ENCODE measurements at regions not wholly inside any gene's neighbourhood (a gene's known extent, or its start where the extent isn't known, plus 50 kb on each side); places are given as distances from the start of the nearest gene placed in this dataset.

- Mint-ChIP-seq H3K9me3 (no peaks in the 10 kb centered on the region), H3K4me3 (no peak overlapping the region), H3K27ac (no peak overlapping the region), H3K36me3 (no peaks in the 10 kb centered on the region), H3K4me1 (peaks cover 20% of the 10 kb centered on the region), H3K27me3 (ENCODE audit: low read depth) (peaks cover 58% of the 10 kb centered on the region)
- DNase-seq (ENCODE audit: low spot score in 2 of 2, unreplicated experiment in 2 of 2) = no peak
- no peak for TF ChIP-seq CTCF (IDR thresholded peaks at IDR 0.05; ENCODE audit: unreplicated experiment)
Observed at GRCh38 chr5:4907571-4907970, 232.6 kb upstream of the ADAMTS16 start.

- Mint-ChIP-seq H3K4me1 (peaks cover 20% of the 10 kb centered on the region), H3K4me3 (no peak overlapping the region), H3K36me3 (no peaks in the 10 kb centered on the region), H3K27ac (no peak overlapping the region), H3K27me3 (ENCODE audit: low read depth) (peaks cover 53% of the 10 kb centered on the region), H3K9me3 (no peaks in the 10 kb centered on the region)
- DNase-seq (ENCODE audit: low spot score in 2 of 2, unreplicated experiment in 2 of 2) = no peak
- no peak for TF ChIP-seq CTCF (IDR thresholded peaks at IDR 0.05; ENCODE audit: unreplicated experiment)
Observed at GRCh38 chr5:4909086-4909485, 231.0 kb upstream of the ADAMTS16 start.

GRCh38 chr5:4911646-4912403 lies 228.3 kb upstream of the ADAMTS16 start:
- no peak for DNase-seq (ENCODE audit: low spot score in 2 of 2, unreplicated experiment in 2 of 2)
- Mint-ChIP-seq H3K4me1 (peaks cover 9% of the 10 kb centered on the region), H3K9me3 (no peaks in the 10 kb centered on the region), H3K27ac (no peak overlapping the region), H3K36me3 (no peaks in the 10 kb centered on the region), H3K4me3 (no peak overlapping the region), H3K27me3 (ENCODE audit: low read depth) (peaks cover 67% of the 10 kb centered on the region)
- no peak for TF ChIP-seq CTCF (IDR thresholded peaks at IDR 0.05; ENCODE audit: unreplicated experiment)

GRCh38 chr5:4921929-4922328 lies 218.2 kb upstream of the ADAMTS16 start:
- H3K27me3 Mint-ChIP-seq (ENCODE audit: low read depth) = peaks cover 48% of the 10 kb centered on the region
- H3K27ac Mint-ChIP-seq = no peak overlapping the region
- no peaks in the 10 kb centered on the region for H3K4me1 Mint-ChIP-seq
- no peaks in the 10 kb centered on the region for H3K9me3 Mint-ChIP-seq
- H3K4me3 Mint-ChIP-seq = no peak overlapping the region
- no peak for DNase-seq (ENCODE audit: low spot score in 2 of 2, unreplicated experiment in 2 of 2)
- H3K36me3 Mint-ChIP-seq = no peaks in the 10 kb centered on the region
- TF ChIP-seq CTCF (IDR thresholded peaks at IDR 0.05; ENCODE audit: unreplicated experiment) = no peak

GRCh38 chr5:4924577-4924976 lies 215.6 kb upstream of the ADAMTS16 start:
- DNase-seq (ENCODE audit: low spot score in 2 of 2, unreplicated experiment in 2 of 2) = no peak
- Mint-ChIP-seq H3K4me3 (no peak overlapping the region), H3K27ac (no peak overlapping the region), H3K27me3 (ENCODE audit: low read depth) (peaks cover 39% of the 10 kb centered on the region), H3K36me3 (no peaks in the 10 kb centered on the region), H3K4me1 (no peaks in the 10 kb centered on the region), H3K9me3 (no peaks in the 10 kb centered on the region)
- no peak for TF ChIP-seq CTCF (IDR thresholded peaks at IDR 0.05; ENCODE audit: unreplicated experiment)
